Coronary artery (tissue), 2 donors: ENCODE measurements at regions not wholly inside any gene's neighbourhood (a gene's known extent, or its start where the extent isn't known, plus 50 kb on each side); places are given as distances from the start of the nearest gene placed in this dataset.

Experiments used
- DNase-seq: peaks from one replicate; pipeline ENCODE4 v3.0.0-alpha.2; 2017; ENCODE audit warnings: low spot score
- H3K27ac ChIP-seq, 2 donors: fragments of 200-600 bp; sonication (generic); one replicate each; pipeline ENCODE4 v1.5.1; 2016 to 2019
- H3K4me3 ChIP-seq: fragments of 200-600 bp; sonication (generic); 2 replicates; pipeline ENCODE4 v1.5.1; 2016; ENCODE audit warnings: mild to moderate bottlenecking, moderate library complexity
- TF ChIP-seq, protein P1 (sequence below): fragments of 200-600 bp; sonication (generic); IDR thresholded peaks from one replicate; pipeline ENCODE4 v1.5.1; 2019; ENCODE audit warnings: antibody characterized with exemption

GRCh38 chr22:44557064-44557748, 59.2 kb upstream of the RTL6 start:
- Histone ChIP-seq H3K4me3 (no peak overlapping the region), H3K27ac (no peak overlapping the region)
- DNase-seq, result no peak
- TF ChIP-seq, protein P1, sequence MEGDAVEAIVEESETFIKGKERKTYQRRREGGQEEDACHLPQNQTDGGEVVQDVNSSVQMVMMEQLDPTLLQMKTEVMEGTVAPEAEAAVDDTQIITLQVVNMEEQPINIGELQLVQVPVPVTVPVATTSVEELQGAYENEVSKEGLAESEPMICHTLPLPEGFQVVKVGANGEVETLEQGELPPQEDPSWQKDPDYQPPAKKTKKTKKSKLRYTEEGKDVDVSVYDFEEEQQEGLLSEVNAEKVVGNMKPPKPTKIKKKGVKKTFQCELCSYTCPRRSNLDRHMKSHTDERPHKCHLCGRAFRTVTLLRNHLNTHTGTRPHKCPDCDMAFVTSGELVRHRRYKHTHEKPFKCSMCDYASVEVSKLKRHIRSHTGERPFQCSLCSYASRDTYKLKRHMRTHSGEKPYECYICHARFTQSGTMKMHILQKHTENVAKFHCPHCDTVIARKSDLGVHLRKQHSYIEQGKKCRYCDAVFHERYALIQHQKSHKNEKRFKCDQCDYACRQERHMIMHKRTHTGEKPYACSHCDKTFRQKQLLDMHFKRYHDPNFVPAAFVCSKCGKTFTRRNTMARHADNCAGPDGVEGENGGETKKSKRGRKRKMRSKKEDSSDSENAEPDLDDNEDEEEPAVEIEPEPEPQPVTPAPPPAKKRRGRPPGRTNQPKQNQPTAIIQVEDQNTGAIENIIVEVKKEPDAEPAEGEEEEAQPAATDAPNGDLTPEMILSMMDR, result no peak

- H3K27ac ChIP-seq, result no peak overlapping the region
- no peak overlapping the region for H3K4me3 ChIP-seq
- TF ChIP-seq, protein P1, result no peak
- DNase-seq, result no peak
Measured at GRCh38 chr22:44555597-44555996, 57.6 kb upstream of the RTL6 start.

DNA sequence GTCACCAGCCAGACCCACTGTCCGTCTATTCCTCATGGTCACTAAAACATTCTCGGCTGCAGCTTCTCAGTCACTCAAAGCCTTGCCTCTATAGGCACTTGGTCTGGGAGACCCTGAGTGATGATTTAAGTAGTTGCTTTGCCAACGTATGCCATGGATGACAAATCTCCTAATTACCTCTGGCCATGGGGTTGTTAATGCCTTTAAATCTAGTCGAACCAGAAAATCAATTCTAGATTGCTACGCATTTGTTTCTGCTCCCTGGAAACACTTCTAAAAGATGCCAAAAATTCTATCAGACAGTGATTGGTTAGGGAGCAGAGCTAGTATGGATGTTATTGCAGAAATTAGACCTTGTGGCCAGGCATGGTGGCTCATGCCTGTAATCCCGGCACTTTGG, 57.0 kb upstream of the RTL6 start:
- H3K4me3 ChIP-seq, result no peak overlapping the region
- H3K27ac ChIP-seq, result no peak overlapping the region
- no peak for DNase-seq
- TF ChIP-seq, protein P1, result no peak

DNA sequence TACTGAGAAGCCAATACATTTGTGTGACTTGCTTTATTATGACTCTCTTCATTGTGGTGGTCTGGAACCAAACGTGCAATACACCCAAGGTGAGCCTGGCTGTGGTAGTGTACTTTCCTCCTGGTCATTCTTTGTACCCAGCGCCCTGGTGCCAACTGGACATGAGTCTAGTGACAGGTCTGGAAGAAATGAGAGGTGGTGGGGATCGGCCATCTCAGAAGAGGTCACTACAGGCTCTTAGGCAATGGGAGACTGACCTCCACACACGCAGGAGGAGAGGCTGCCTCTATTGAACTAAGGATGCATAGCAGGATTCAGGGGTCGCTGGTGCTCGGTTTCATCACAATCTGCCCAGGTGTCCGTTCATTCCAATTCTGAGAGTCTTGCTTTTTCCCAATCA, 56.4 kb upstream of the RTL6 start:
- DNase-seq, result no peak
- no peak overlapping the region for H3K4me3 ChIP-seq
- TF ChIP-seq, protein P1, result no peak
- H3K27ac ChIP-seq, result no peak overlapping the region

DNA sequence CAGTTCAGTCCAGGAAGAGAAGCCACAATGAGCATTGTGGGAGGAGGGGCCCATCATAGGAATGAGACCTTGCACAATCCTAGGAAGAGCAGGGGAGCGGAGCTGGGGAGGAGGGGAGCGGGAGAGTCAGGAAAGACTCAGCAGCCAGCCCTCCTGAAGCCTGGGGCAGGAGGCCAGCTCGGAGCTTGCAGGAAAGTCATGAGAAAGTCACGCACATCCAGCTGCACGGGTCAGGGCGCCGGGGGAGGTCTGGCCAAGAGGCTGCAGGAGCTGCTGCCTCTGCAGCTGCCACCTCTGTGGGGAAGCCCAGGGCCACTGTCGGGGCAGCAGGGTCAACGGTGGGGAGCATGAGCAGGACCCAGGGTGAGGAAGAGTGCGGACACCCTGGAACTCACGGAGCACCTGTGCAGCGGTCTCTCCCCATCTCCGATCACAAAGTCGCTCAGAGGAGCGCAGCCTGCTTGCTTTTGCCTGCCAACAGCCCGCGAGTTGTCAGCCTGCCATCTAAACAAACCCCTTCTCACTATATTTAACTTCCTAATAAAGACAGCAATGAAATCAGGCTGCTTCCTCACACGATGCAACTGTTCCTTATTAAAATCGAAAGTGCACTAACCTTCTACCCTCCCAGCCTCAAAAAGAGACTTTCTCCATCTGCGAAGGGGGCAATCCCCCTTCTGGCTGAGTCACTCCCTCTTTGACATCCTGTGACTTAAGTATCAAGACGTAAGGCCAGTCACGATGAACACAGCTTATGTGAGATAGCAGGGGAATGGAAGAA, 52.9 kb upstream of the RTL6 start:
- H3K27ac ChIP-seq, result no peak overlapping the region
- TF ChIP-seq, protein P1, result no peak
- no peak for DNase-seq
- peak overlapping the region; percentile 63 for H3K4me3 ChIP-seq

DNA sequence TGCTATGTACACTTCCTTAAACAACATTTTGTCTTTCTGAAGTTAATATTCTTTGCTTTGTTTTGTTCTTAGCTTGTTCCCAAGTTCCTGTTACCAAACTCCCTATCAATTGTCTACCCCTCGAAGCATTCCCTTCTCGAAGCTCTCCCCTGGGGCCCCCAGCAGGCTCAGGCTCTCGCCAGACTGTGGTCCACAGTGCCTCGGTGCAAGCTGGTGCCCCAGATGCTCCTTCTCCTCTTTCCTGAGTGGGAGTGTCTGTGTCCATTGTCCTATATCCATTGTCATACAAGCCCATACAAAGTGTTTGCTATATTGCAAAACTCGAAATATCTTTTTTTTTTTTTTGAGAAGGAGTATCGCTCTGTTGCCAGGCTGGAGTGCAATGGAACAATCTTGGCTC, 51.7 kb upstream of the RTL6 start:
- H3K27ac ChIP-seq, result no peak overlapping the region
- H3K4me3 ChIP-seq, result no peak overlapping the region
- TF ChIP-seq, protein P1, result no peak
- DNase-seq, result no peak

DNA sequence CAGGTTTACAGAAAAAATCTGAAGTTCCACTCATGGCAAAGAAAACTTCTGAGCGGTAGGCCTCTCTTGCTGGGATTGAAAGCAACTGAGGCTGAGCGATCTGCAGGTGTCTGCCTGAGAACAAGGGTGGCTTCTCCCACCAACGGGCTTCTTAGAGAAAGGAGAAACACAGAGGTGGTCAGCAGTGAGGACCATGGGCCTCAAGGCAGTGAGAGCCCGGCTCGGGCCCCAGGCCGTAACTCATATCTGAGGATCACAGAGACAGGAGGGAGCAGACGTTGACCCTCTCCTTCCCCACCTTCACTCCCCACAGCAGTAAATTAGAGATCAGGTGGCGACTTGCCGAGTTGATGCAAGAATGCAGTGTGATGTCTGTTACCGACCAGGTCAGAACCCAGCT, 50.9 kb upstream of the RTL6 start:
- DNase-seq, result no peak
- TF ChIP-seq, protein P1, result no peak

More for the DNA sequence above, 50.9 kb upstream of the RTL6 start:
- no peak overlapping the region for H3K4me3 ChIP-seq
- no peak overlapping the region for H3K27ac ChIP-seq
